ENCODE measurements at regions not wholly inside any gene's neighbourhood (a gene's known extent, or its start where the extent isn't known, plus 50 kb on each side); places are given as distances from the start of the nearest gene placed in this dataset.

- TF ChIP-seq CTCF (IDR thresholded peaks at IDR 0.05) (no peak), POLR2A (IDR thresholded peaks at IDR 0.05; ENCODE audit: low read depth) (no peak), POLR2AphosphoS5 (IDR thresholded peaks at IDR 0.05) (no peak), EP300 (IDR thresholded peaks at IDR 0.05) (no peak)
These were observed 122.1 kb downstream of the NUF2 start for GRCh38 chr1:163443863-163444262.
